ENCODE measurements at regions not wholly inside any gene's neighbourhood (a gene's known extent, or its start where the extent isn't known, plus 50 kb on each side); places are given as distances from the start of the nearest gene placed in this dataset.

- no peak for TF ChIP-seq CTCF (conservative IDR thresholded peaks at IDR 0.05 in 1 of 2, IDR thresholded peaks at IDR 0.05 in 1 of 2; ENCODE audit: low read depth in 1 of 2, low read length in 2 of 2)
- TF ChIP-seq EZH2 (IDR thresholded peaks at IDR 0.05; ENCODE audit: low read length, missing control alignments) = no peak
Observed at GRCh38 chr19:7419153-7419552, 69.7 kb downstream of the PEX11G start.
